Stimulated activated CD8-positive, alpha-beta memory T cell treated with anti-CD3 and anti-CD28 coated beads, Interleukin-4, amount 100 ng/mL, for 48 hours (primary cell): ENCODE measurements at regions not wholly inside any gene's neighbourhood (a gene's known extent, or its start where the extent isn't known, plus 50 kb on each side); places are given as distances from the start of the nearest gene placed in this dataset.
"Not testable (repeated sequence)": the region's sequence is repeated elsewhere in the genome, so short reads cannot be mapped to it uniquely, and the experiment has no call there.

Experiments
- DNase-seq: peaks from one replicate; pipeline ENCODE4 v3.0.0-alpha.2; 2020

GRCh38 chr11:29623144-29623722 lies 393.6 kb downstream of the KCNA4 start:
- DNase-seq, result no peak

- DNase-seq, result no peak
Observed at GRCh38 chr11:29616611-29617010, 400.2 kb downstream of the KCNA4 start.

- no peak for DNase-seq
Observed at GRCh38 chr11:29612423-29612822, 404.4 kb downstream of the KCNA4 start.

GRCh38 chr11:29606330-29607031 lies 410.3 kb downstream of the KCNA4 start:
- DNase-seq, result no peak

GRCh38 chr11:29600151-29600575 lies 416.7 kb downstream of the KCNA4 start:
- not testable (repeated sequence) for DNase-seq

GRCh38 chr11:29584342-29584741 lies 432.5 kb downstream of the KCNA4 start:
- DNase-seq, result no peak

- DNase-seq, result no peak
Observed at GRCh38 chr11:29578806-29579205, 438.0 kb downstream of the KCNA4 start.

- DNase-seq, result no peak
Observed at GRCh38 chr11:29564486-29564885, 452.3 kb downstream of the KCNA4 start.

GRCh38 chr11:29562183-29562582 lies 454.6 kb downstream of the KCNA4 start:
- DNase-seq, result no peak

- DNase-seq, result no peak
Observed at GRCh38 chr11:29553990-29554389, 462.8 kb downstream of the KCNA4 start.

- DNase-seq, result no peak
Observed at GRCh38 chr11:29538339-29539036, 478.3 kb downstream of the KCNA4 start.

- DNase-seq, result no peak
Observed at GRCh38 chr11:29534836-29535235, 482.0 kb downstream of the KCNA4 start.

- DNase-seq, result no peak
Observed at GRCh38 chr11:29530961-29531360, 485.9 kb downstream of the KCNA4 start.

- no peak for DNase-seq
Observed at GRCh38 chr11:29527391-29527936, 489.4 kb downstream of the KCNA4 start.

- DNase-seq, result no peak
Observed at GRCh38 chr11:29518389-29519174, 498.2 kb downstream of the KCNA4 start.

GRCh38 chr11:29511394-29511793 lies 505.4 kb downstream of the KCNA4 start:
- DNase-seq, result no peak

GRCh38 chr11:29507376-29507775 lies 509.5 kb downstream of the KCNA4 start:
- no peak for DNase-seq

- no peak for DNase-seq
Observed at GRCh38 chr11:29495676-29496075, 521.2 kb downstream of the KCNA4 start.

- no peak for DNase-seq
Observed at GRCh38 chr11:29490938-29491337, 525.9 kb downstream of the KCNA4 start.

- DNase-seq, result no peak
Observed at GRCh38 chr11:29486301-29486700, 530.5 kb downstream of the KCNA4 start.

GRCh38 chr11:29485641-29486040 lies 531.2 kb downstream of the KCNA4 start:
- DNase-seq, result no peak

- no peak for DNase-seq
Observed at GRCh38 chr11:29484548-29484947, 532.3 kb downstream of the KCNA4 start.

GRCh38 chr11:29483831-29484230 lies 533.0 kb downstream of the KCNA4 start:
- no peak for DNase-seq
